Coronary artery (tissue), 2 donors: ENCODE measurements at regions not wholly inside any gene's neighbourhood (a gene's known extent, or its start where the extent isn't known, plus 50 kb on each side); places are given as distances from the start of the nearest gene placed in this dataset.
A peak's percentile ranks its signal among the peaks of the same experiment; 100 is the strongest.

Experiments
- DNase-seq: peaks from one replicate; pipeline ENCODE4 v3.0.0-alpha.2; 2017; ENCODE audit warnings: low spot score
- H3K27ac ChIP-seq, 2 donors: fragments of 200-600 bp; sonication (generic); one replicate each; pipeline ENCODE4 v1.5.1; 2016 to 2019
- H3K4me3 ChIP-seq: fragments of 200-600 bp; sonication (generic); 2 replicates; pipeline ENCODE4 v1.5.1; 2016; ENCODE audit warnings: mild to moderate bottlenecking, moderate library complexity
- CTCF ChIP-seq: fragments of 200-600 bp; sonication (generic); IDR thresholded peaks from one replicate; pipeline ENCODE4 v1.5.1; 2019; ENCODE audit warnings: antibody characterized with exemption

DNA sequence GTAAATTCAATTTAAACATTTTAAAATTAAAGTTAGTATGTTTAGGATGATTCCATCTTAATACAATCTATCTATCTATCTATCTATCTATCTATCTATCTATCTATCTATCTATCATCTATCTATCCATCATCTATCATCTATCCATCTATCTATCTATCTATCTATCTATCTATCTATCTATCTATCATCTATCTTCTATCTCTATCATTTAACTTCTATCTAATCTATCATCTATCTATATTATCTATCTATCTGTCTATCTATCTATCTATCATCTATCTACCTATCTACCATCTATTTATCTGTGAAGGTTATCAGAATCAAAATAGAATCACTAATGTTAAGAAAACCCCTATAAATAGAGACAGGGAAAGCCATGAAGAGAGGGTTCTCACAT lies 78.3 kb downstream of the RAMP3 start:
- DNase-seq, result no peak
- TF ChIP-seq CTCF, result no peak
- no peak overlapping the region for H3K4me3 ChIP-seq
- no peak overlapping the region for H3K27ac ChIP-seq

GRCh38 chr7:45236666-45237065 lies 79.1 kb downstream of the RAMP3 start:
- no peak overlapping the region for H3K27ac ChIP-seq
- H3K4me3 ChIP-seq, result no peak overlapping the region
- TF ChIP-seq CTCF, result no peak
- DNase-seq, result no peak

DNA sequence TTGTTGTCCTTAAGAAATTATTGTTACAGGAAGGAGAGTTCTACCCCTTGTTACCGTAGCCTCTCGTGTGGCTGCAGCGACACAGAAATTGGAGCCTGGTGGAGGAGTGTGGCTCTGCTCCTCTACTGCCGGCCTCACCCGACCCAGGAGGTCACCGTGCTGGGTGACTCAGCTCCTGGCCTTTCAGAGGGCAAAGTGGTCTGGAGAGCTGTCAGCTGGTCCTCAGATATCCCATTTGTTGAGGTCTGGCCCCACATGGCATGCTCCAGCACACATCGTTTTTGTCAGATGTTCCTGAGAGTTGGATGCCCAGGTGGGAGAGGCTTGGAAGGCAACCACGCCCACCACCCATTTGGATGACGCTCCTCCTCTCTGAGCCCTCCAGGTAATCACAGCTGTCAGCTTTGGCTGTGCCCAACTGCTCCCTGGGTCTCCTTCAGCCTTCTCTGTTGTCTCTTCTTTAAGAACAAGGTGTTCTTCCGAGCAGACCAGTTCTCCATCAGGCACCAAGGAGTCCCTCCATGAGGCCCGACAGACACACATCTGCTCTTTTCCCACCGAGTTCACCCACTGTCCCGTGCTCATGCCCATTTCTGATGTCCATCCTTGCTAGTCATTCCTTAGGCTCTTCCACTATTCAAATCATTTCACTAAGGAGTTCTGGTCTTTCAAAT lies 80.3 kb downstream of the RAMP3 start:
- DNase-seq, result peak; percentile 69
- Histone ChIP-seq H3K4me3 (no peak overlapping the region), H3K27ac (no peak overlapping the region)
- no peak for TF ChIP-seq CTCF

- Histone ChIP-seq H3K27ac (no peak overlapping the region), H3K4me3 (no peak overlapping the region)
- no peak for DNase-seq
- TF ChIP-seq CTCF, result no peak
Measured at GRCh38 chr7:45238806-45239205, 81.2 kb downstream of the RAMP3 start.

DNA sequence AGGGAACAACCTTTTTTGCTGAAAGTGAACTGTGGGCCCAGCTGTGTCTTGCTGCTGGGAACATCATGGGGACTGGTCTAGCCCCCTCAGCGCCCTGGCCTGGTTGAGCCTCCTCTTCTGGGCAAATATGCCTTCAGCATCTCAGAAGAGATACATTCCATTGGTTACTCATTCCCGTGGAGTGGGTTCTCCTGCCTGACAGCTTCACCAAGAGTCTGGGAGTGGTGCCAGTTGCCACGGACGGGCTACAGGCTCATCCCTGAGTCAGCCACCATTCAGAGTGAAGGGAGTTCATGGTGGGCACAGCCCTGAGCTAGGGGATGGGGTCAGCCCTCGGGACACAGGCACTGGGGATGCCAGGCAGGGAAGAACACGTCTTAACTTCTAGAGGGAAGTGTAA lies 81.9 kb downstream of the RAMP3 start:
- H3K27ac ChIP-seq, result peak overlapping the region in 1 of 2 donors; percentile 58
- no peak overlapping the region for H3K4me3 ChIP-seq
- no peak for TF ChIP-seq CTCF
- no peak for DNase-seq

GRCh38 chr7:45240273-45240771 lies 82.7 kb downstream of the RAMP3 start:
- no peak for DNase-seq
- no peak for TF ChIP-seq CTCF
- Histone ChIP-seq H3K4me3 (no peak overlapping the region), H3K27ac (no peak overlapping the region)

- DNase-seq, result no peak
- no peak overlapping the region for H3K4me3 ChIP-seq
- no peak for TF ChIP-seq CTCF
- peak overlapping the region in 1 of 2 donors; percentile 45 for H3K27ac ChIP-seq
Measured at GRCh38 chr7:45240926-45241325, 83.3 kb downstream of the RAMP3 start.
